Natural killer cell (primary cell): ENCODE measurements at regions not wholly inside any gene's neighbourhood (a gene's known extent, or its start where the extent isn't known, plus 50 kb on each side); places are given as distances from the start of the nearest gene placed in this dataset.

Experiments used
- ATAC-seq, 3 donors: fragments of 150-1000 bp in 2 of 3; fragments of 200-7000 bp in 1 of 3; cut with Tn5 transposase; 1 replicate in 1 of 3; 2 replicates in 2 of 3; pipeline ENCODE4 v1.10.0; 2021; ENCODE audit warnings: mild to moderate bottlenecking in 2 of 3, moderate library complexity in 2 of 3
- DNase-seq, 2 donors: peaks; one replicate each; pipeline versions ENCODE4 v3.0.0 to v3.0.0-alpha.2; 2013 to 2021; ENCODE audit warnings: mixed read lengths in 1 of 2
- H3K27ac ChIP-seq: one replicate; pipeline ENCODE4 v1.5.1; 2013; ENCODE audit warnings: mild to moderate bottlenecking, low read length
- H3K27me3 ChIP-seq: one replicate; pipeline ENCODE4 v1.6.1; 2013; ENCODE audit warnings: low read length; ENCODE audit not compliant: control insufficient read depth, insufficient read depth
- H3K36me3 ChIP-seq: one replicate; pipeline ENCODE4 v1.6.1; 2013; ENCODE audit warnings: low read length; ENCODE audit not compliant: control insufficient read depth, insufficient read depth
- H3K4me1 ChIP-seq: one replicate; pipeline ENCODE4 v1.6.1; 2013; ENCODE audit warnings: low read length; ENCODE audit not compliant: control insufficient read depth, insufficient read depth
- H3K4me3 ChIP-seq: one replicate; pipeline ENCODE4 v1.5.1; 2013; ENCODE audit warnings: low read length
- H3K9me3 ChIP-seq: one replicate; pipeline ENCODE4 v1.6.1; 2013; ENCODE audit warnings: low read length; ENCODE audit not compliant: control insufficient read depth, insufficient read depth
- H3K27ac Mint-ChIP-seq, 2 donors: one replicate each; pipeline ENCODE4 v1.8.0; 2022; ENCODE audit warnings: mild to moderate bottlenecking in 2 of 2, mixed read lengths in 2 of 2, moderate library complexity in 1 of 2
- H3K27me3 Mint-ChIP-seq, 2 donors: one replicate each; pipeline ENCODE4 v1.8.0; 2022; ENCODE audit warnings: low read depth in 2 of 2, mixed read lengths in 2 of 2
- H3K36me3 Mint-ChIP-seq: one replicate; pipeline ENCODE4 v1.8.0; 2022; ENCODE audit warnings: mixed read lengths
- H3K4me1 Mint-ChIP-seq, 2 donors: one replicate each; pipeline ENCODE4 v1.8.0; 2022; ENCODE audit warnings: mixed read lengths in 2 of 2
- H3K4me3 Mint-ChIP-seq: one replicate; pipeline ENCODE4 v1.8.0; 2022; ENCODE audit warnings: mild to moderate bottlenecking, moderate library complexity, mixed read lengths
- H3K9me3 Mint-ChIP-seq, 2 donors: one replicate each; pipeline ENCODE4 v1.8.0; 2022; ENCODE audit warnings: mixed read lengths in 2 of 2
- CTCF ChIP-seq: fragments of 200-600 bp; IDR thresholded peaks from one replicate; pipeline ENCODE4 v1.8.0; 2022; ENCODE audit warnings: antibody characterized with exemption
- WGBS: methylation state at CpG from one replicate; pipeline ENCODE4 v1.1.7; 2013; ENCODE audit warnings: missing lambda C conversion rate; ENCODE audit not compliant: insufficient coverage; 5-methylcytosine and 5-hydroxymethylcytosine counted together
- intact Hi-C: fragments of 100-400 bp; cut with micrococcal nuclease; formaldehyde crosslinking; loops from one replicate; pipeline ENCODE4 v1.14.2; 2022

GRCh38 chr9:22206833-22207232 lies 197.7 kb upstream of the CDKN2B start:
- Histone ChIP-seq H3K27ac (no peak overlapping the region), H3K4me1 (peaks cover 6% of the 10 kb centered on the region), H3K27me3 (no peaks in the 10 kb centered on the region), H3K36me3 (no peaks in the 10 kb centered on the region), H3K9me3 (no peaks in the 10 kb centered on the region), H3K4me3 (no peak overlapping the region)
- intact Hi-C loops, result no loop called here
- no peak for ATAC-seq
- Mint-ChIP-seq H3K9me3 (peaks cover 0 to 2% of the 10 kb centered on the region in 2 donors), H3K27me3 (peaks cover 3% of the 10 kb centered on the region in 2 donors), H3K36me3 (no peaks in the 10 kb centered on the region), H3K27ac (no peak overlapping the region), H3K4me1 (peaks cover 10 to 14% of the 10 kb centered on the region in 2 donors), H3K4me3 (no peak overlapping the region)
- TF ChIP-seq CTCF, result no peak
- no peak for DNase-seq
- WGBS, result 89% methylated on average over 5 of the region's 5 CpGs

- peaks cover 5 to 7% of the 10 kb centered on the region in 2 donors for H3K27me3 Mint-ChIP-seq
- peaks cover 6% of the 10 kb centered on the region for H3K4me1 ChIP-seq
- no CpG with 5 or more reads among the region's 1 CpG for WGBS
- H3K4me3 ChIP-seq, result no peak overlapping the region
- no peaks in the 10 kb centered on the region for H3K9me3 ChIP-seq
- no peaks in the 10 kb centered on the region for H3K36me3 ChIP-seq
- no peak overlapping the region for H3K4me3 Mint-ChIP-seq
- H3K27ac ChIP-seq, result no peak overlapping the region
- no peaks in the 10 kb centered on the region for H3K36me3 Mint-ChIP-seq
- peaks cover 0 to 2% of the 10 kb centered on the region in 2 donors for H3K9me3 Mint-ChIP-seq
- DNase-seq, result peak in 1 of 2 donors; percentile 2
- H3K4me1 Mint-ChIP-seq, result peaks cover 10 to 16% of the 10 kb centered on the region in 2 donors
- TF ChIP-seq CTCF, result no peak
- no peaks in the 10 kb centered on the region for H3K27me3 ChIP-seq
- ATAC-seq, result no peak
- no peak overlapping the region for H3K27ac Mint-ChIP-seq
- intact Hi-C loops, result no loop called here
These were observed 199.9 kb upstream of the CDKN2B start for GRCh38 chr9:22208846-22209585.

GRCh38 chr9:22210262-22210661 lies 201.2 kb upstream of the CDKN2B start:
- Histone ChIP-seq H3K36me3 (no peaks in the 10 kb centered on the region), H3K4me1 (peaks cover 6% of the 10 kb centered on the region), H3K27me3 (no peaks in the 10 kb centered on the region), H3K27ac (no peak overlapping the region), H3K4me3 (no peak overlapping the region), H3K9me3 (no peaks in the 10 kb centered on the region)
- ATAC-seq (no peak), DNase-seq (no peak)
- peaks cover 0 to 2% of the 10 kb centered on the region in 2 donors for H3K9me3 Mint-ChIP-seq
- H3K27ac Mint-ChIP-seq, result no peak overlapping the region
- no peaks in the 10 kb centered on the region for H3K36me3 Mint-ChIP-seq
- WGBS, result 58% methylated on average over 1 of the region's 1 CpG
- H3K4me1 Mint-ChIP-seq, result peaks cover 10 to 16% of the 10 kb centered on the region in 2 donors
- peaks cover 5 to 7% of the 10 kb centered on the region in 2 donors for H3K27me3 Mint-ChIP-seq
- intact Hi-C loops, result no loop called here
- H3K4me3 Mint-ChIP-seq, result no peak overlapping the region
- no peak for TF ChIP-seq CTCF

GRCh38 chr9:22210936-22211335 lies 201.8 kb upstream of the CDKN2B start:
- H3K27me3 Mint-ChIP-seq, result peaks cover 5 to 7% of the 10 kb centered on the region in 2 donors
- intact Hi-C loops, result no loop called here
- peaks cover 6% of the 10 kb centered on the region for H3K4me1 ChIP-seq
- no peak for ATAC-seq
- H3K27ac ChIP-seq, result no peak overlapping the region
- WGBS, result 88% methylated on average over 2 of the region's 2 CpGs
- no peaks in the 10 kb centered on the region for H3K9me3 ChIP-seq
- no peaks in the 10 kb centered on the region for H3K36me3 ChIP-seq
- H3K36me3 Mint-ChIP-seq, result no peaks in the 10 kb centered on the region
- no peak overlapping the region for H3K4me3 Mint-ChIP-seq
- no peak for TF ChIP-seq CTCF
- H3K4me3 ChIP-seq, result no peak overlapping the region
- H3K4me1 Mint-ChIP-seq, result peaks cover 10 to 16% of the 10 kb centered on the region in 2 donors
- no peak overlapping the region for H3K27ac Mint-ChIP-seq
- H3K9me3 Mint-ChIP-seq, result peaks cover 0 to 2% of the 10 kb centered on the region in 2 donors
- DNase-seq, result no peak
- no peaks in the 10 kb centered on the region for H3K27me3 ChIP-seq
